Neuronal stem cell (in vitro differentiated cells): ENCODE measurements at regions not wholly inside any gene's neighbourhood (a gene's known extent, or its start where the extent isn't known, plus 50 kb on each side); places are given as distances from the start of the nearest gene placed in this dataset.

Experiments used
- DNase-seq: peaks from one replicate; pipeline ENCODE4 v3.0.0-alpha.2; 2013; ENCODE audit warnings: low spot score
- H2AFZ ChIP-seq: one replicate; pipeline ENCODE4 v1.6.1; 2013; ENCODE audit warnings: mild to moderate bottlenecking, low read length, inconsistent platforms
- H2AK5ac ChIP-seq: 2 replicates; pipeline ENCODE4 v1.6.1; 2013; ENCODE audit warnings: low read depth, mild to moderate bottlenecking, inconsistent platforms, low read length, moderate library complexity, mixed read lengths
- H2BK120ac ChIP-seq: 2 replicates; pipeline ENCODE4 v1.6.1; 2013; ENCODE audit warnings: low read depth, mild to moderate bottlenecking, inconsistent platforms, low read length, moderate library complexity, mixed read lengths
- H2BK12ac ChIP-seq: one replicate; pipeline ENCODE4 v1.6.1; 2013; ENCODE audit warnings: low read length, inconsistent platforms
- H2BK15ac ChIP-seq: 2 replicates; pipeline ENCODE4 v1.6.1; 2013; ENCODE audit warnings: mild to moderate bottlenecking, low read length, inconsistent platforms, mixed read lengths
- H2BK5ac ChIP-seq: one replicate; pipeline ENCODE4 v1.6.1; 2013; ENCODE audit warnings: inconsistent platforms, mild to moderate bottlenecking, low read length, moderate library complexity
- H3K14ac ChIP-seq: one replicate; pipeline ENCODE4 v1.6.1; 2013; ENCODE audit warnings: low read length, inconsistent platforms
- H3K18ac ChIP-seq: 2 replicates; pipeline ENCODE4 v1.6.1; 2013; ENCODE audit warnings: low read length, inconsistent platforms
- H3K23ac ChIP-seq: 2 replicates; pipeline ENCODE4 v1.6.1; 2013; ENCODE audit warnings: low read depth, mild to moderate bottlenecking, mixed read lengths, low read length, inconsistent platforms; ENCODE audit not compliant: poor library complexity
- H3K27ac ChIP-seq: replicated peaks from 3 replicates; pipeline ENCODE4 v1.5.1; 2013; ENCODE audit warnings: low read length, inconsistent platforms
- H3K27me3 ChIP-seq, 3 experiments: 2 replicates each; pipeline ENCODE4 v1.6.1; 2013; ENCODE audit warnings: low read length in 3 of 3, mild to moderate bottlenecking in 2 of 3, inconsistent platforms in 1 of 3, low read depth in 1 of 3, mixed read lengths in 1 of 3, moderate library complexity in 1 of 3; ENCODE audit not compliant: control insufficient read depth in 3 of 3, insufficient read depth in 3 of 3
- H3K36me3 ChIP-seq, 2 donors: replicated peaks in 1 of 2; 2 replicates each; pipeline ENCODE4 v1.6.1; 2013; ENCODE audit warnings: low read length in 2 of 2; ENCODE audit not compliant: control insufficient read depth in 2 of 2, insufficient read depth in 2 of 2
- H3K4ac ChIP-seq: 2 replicates; pipeline ENCODE4 v1.6.1; 2013; ENCODE audit warnings: inconsistent platforms, mild to moderate bottlenecking, low read length, moderate library complexity
- H3K4me1 ChIP-seq, 2 donors: 1 replicate in 1 of 2; 2 replicates in 1 of 2; pipeline ENCODE4 v1.6.1; 2013; ENCODE audit warnings: low read length in 2 of 2, low read depth in 1 of 2; ENCODE audit not compliant: control insufficient read depth in 2 of 2, insufficient read depth in 1 of 2
- H3K4me2 ChIP-seq: one replicate; pipeline ENCODE4 v1.6.1; 2013; ENCODE audit warnings: mild to moderate bottlenecking, low read length, inconsistent platforms; ENCODE audit not compliant: insufficient read depth, poor library complexity, severe bottlenecking
- H3K4me3 ChIP-seq, 2 donors: 2 replicates each; pipeline ENCODE4 v1.5.1; 2013; ENCODE audit warnings: low read length in 2 of 2, mild to moderate bottlenecking in 2 of 2, inconsistent platforms in 1 of 2, moderate library complexity in 1 of 2
- H3K79me1 ChIP-seq: one replicate; pipeline ENCODE4 v1.6.1; 2013; ENCODE audit warnings: low read depth, mild to moderate bottlenecking, inconsistent platforms, low read length, moderate library complexity
- H3K9ac ChIP-seq: one replicate; pipeline ENCODE4 v1.6.1; 2013; ENCODE audit warnings: mild to moderate bottlenecking, low read depth, low read length, inconsistent platforms; ENCODE audit not compliant: poor library complexity
- H3K9me3 ChIP-seq, 2 donors: replicated peaks in 1 of 2; 2 replicates each; pipeline versions ENCODE3 to v1.6.1; 2013; ENCODE audit warnings: low read length in 2 of 2, mild to moderate bottlenecking in 2 of 2, inconsistent platforms in 1 of 2, low read depth in 1 of 2, mixed read lengths in 1 of 2, moderate library complexity in 1 of 2; ENCODE audit not compliant: control insufficient read depth in 2 of 2, insufficient read depth in 1 of 2
- H4K8ac ChIP-seq: one replicate; pipeline ENCODE4 v1.6.1; 2013; ENCODE audit warnings: low read depth, mild to moderate bottlenecking, inconsistent platforms, low read length, moderate library complexity
- H4K91ac ChIP-seq: one replicate; pipeline ENCODE4 v1.6.1; 2013; ENCODE audit warnings: low read length, low read depth, mild to moderate bottlenecking, inconsistent platforms; ENCODE audit not compliant: poor library complexity
- WGBS, 2 donors: extraction: QIAGEN DNeasy Blood & Tissue Kit; methylation state at CpG; one replicate each; pipeline ENCODE4 v1.1.7; 2013; ENCODE audit warnings: missing lambda C conversion rate in 2 of 2, mixed read lengths in 1 of 2; ENCODE audit not compliant: insufficient read length in 2 of 2, insufficient replicate concordance in 1 of 2; ENCODE audit errors: extremely low coverage in 2 of 2; 5-methylcytosine and 5-hydroxymethylcytosine counted together

- no peak overlapping the region for H3K23ac ChIP-seq
- H2BK120ac ChIP-seq: no peak overlapping the region
- peaks cover 8 to 85% of the 10 kb centered on the region in 2 donors for H3K36me3 ChIP-seq
- no peak overlapping the region for H4K91ac ChIP-seq
- no peak overlapping the region for H3K18ac ChIP-seq
- H2BK15ac ChIP-seq: no peak overlapping the region
- no peak overlapping the region for H2BK5ac ChIP-seq
- no peak overlapping the region for H3K27ac ChIP-seq
- H3K9me3 ChIP-seq: peaks cover 0 to 4% of the 10 kb centered on the region in 2 donors
- no CpG with 5 or more reads among the region's 2 CpGs for WGBS, 2 donors
- H3K79me1 ChIP-seq: no peaks in the 10 kb centered on the region
- H2AFZ ChIP-seq: no peak overlapping the region
- no peak overlapping the region for H3K4me2 ChIP-seq
- no peaks in the 10 kb centered on the region for H3K27me3 ChIP-seq
- no peak overlapping the region for H2AK5ac ChIP-seq
- H4K8ac ChIP-seq: no peak overlapping the region
- H3K4me3 ChIP-seq: no peak overlapping the region
- no peak for DNase-seq
- no peak overlapping the region for H3K9ac ChIP-seq
- H3K14ac ChIP-seq: no peak overlapping the region
- no peak overlapping the region for H3K4ac ChIP-seq
- H2BK12ac ChIP-seq: no peak overlapping the region
- no peaks in the 10 kb centered on the region for H3K4me1 ChIP-seq
Observed at GRCh38 chr20:3307078-3307477, 68.1 kb upstream of the SLC4A11 start.

- Histone ChIP-seq H3K4me1 (no peaks in the 10 kb centered on the region), H2BK15ac (no peak overlapping the region), H3K18ac (no peak overlapping the region), H3K9me3 (peaks cover 0 to 4% of the 10 kb centered on the region in 2 donors), H4K8ac (no peak overlapping the region), H3K27me3 (no peaks in the 10 kb centered on the region), H2BK120ac (no peak overlapping the region), H3K9ac (no peak overlapping the region), H2BK12ac (no peak overlapping the region), H3K4me3 (no peak overlapping the region), H3K23ac (no peak overlapping the region), H3K4ac (no peak overlapping the region), H3K14ac (no peak overlapping the region), H4K91ac (no peak overlapping the region), H2AK5ac (no peak overlapping the region), H3K36me3 (peaks cover 8 to 81% of the 10 kb centered on the region in 2 donors), H3K4me2 (no peak overlapping the region), H2AFZ (no peak overlapping the region), H3K79me1 (no peaks in the 10 kb centered on the region), H2BK5ac (no peak overlapping the region), H3K27ac (no peak overlapping the region)
- DNase-seq: no peak
- WGBS, 2 donors: no CpG with 5 or more reads among the region's 2 CpGs
Observed at GRCh38 chr20:3306068-3306467, 67.1 kb upstream of the SLC4A11 start.

- no peak overlapping the region for H2BK5ac ChIP-seq
Observed at GRCh38 chr20:3304456-3304855, 65.5 kb upstream of the SLC4A11 start.

GRCh38 chr20:3297079-3297378 lies 58.0 kb upstream of the SLC4A11 start:
- no CpG with 5 or more reads among the region's 3 CpGs for WGBS, 2 donors
- Histone ChIP-seq H3K9ac (no peak overlapping the region), H3K36me3 (peaks cover 7 to 49% of the 10 kb centered on the region in 2 donors)

More at GRCh38 chr20:3304456-3304855, 65.5 kb upstream of the SLC4A11 start:
- Histone ChIP-seq H3K14ac (no peak overlapping the region), H2BK12ac (no peak overlapping the region), H4K91ac (no peak overlapping the region), H3K27me3 (no peaks in the 10 kb centered on the region), H3K4ac (no peak overlapping the region), H3K36me3 (peaks cover 8 to 71% of the 10 kb centered on the region in 2 donors), H3K4me3 (no peak overlapping the region), H4K8ac (no peak overlapping the region), H3K79me1 (no peaks in the 10 kb centered on the region), H3K27ac (no peak overlapping the region), H2BK15ac (no peak overlapping the region), H3K23ac (no peak overlapping the region), H2AK5ac (no peak overlapping the region), H3K18ac (no peak overlapping the region), H3K4me2 (no peak overlapping the region), H3K9me3 (no peaks in the 10 kb centered on the region), H3K4me1 (no peaks in the 10 kb centered on the region), H2AFZ (no peak overlapping the region), H3K9ac (no peak overlapping the region), H2BK120ac (no peak overlapping the region)
- no CpG with 5 or more reads among the region's 4 CpGs for WGBS, 2 donors
- no peak for DNase-seq

More at GRCh38 chr20:3297079-3297378, 58.0 kb upstream of the SLC4A11 start:
- Histone ChIP-seq H3K4me1 (peaks cover 0 to 3% of the 10 kb centered on the region in 2 donors), H3K27ac (no peak overlapping the region), H2BK5ac (no peak overlapping the region), H3K9me3 (no peaks in the 10 kb centered on the region), H3K4ac (no peak overlapping the region), H3K18ac (no peak overlapping the region), H4K8ac (no peak overlapping the region), H3K27me3 (no peaks in the 10 kb centered on the region), H2BK12ac (no peak overlapping the region), H3K14ac (no peak overlapping the region), H2BK120ac (no peak overlapping the region), H3K23ac (no peak overlapping the region), H2AFZ (no peak overlapping the region), H2BK15ac (no peak overlapping the region), H2AK5ac (no peak overlapping the region), H3K79me1 (no peaks in the 10 kb centered on the region), H3K4me3 (no peak overlapping the region), H4K91ac (no peak overlapping the region), H3K4me2 (no peak overlapping the region)
- no peak for DNase-seq
